ENCODE measurements at regions not wholly inside any gene's neighbourhood (a gene's known extent, or its start where the extent isn't known, plus 50 kb on each side); places are given as distances from the start of the nearest gene placed in this dataset.

DNA sequence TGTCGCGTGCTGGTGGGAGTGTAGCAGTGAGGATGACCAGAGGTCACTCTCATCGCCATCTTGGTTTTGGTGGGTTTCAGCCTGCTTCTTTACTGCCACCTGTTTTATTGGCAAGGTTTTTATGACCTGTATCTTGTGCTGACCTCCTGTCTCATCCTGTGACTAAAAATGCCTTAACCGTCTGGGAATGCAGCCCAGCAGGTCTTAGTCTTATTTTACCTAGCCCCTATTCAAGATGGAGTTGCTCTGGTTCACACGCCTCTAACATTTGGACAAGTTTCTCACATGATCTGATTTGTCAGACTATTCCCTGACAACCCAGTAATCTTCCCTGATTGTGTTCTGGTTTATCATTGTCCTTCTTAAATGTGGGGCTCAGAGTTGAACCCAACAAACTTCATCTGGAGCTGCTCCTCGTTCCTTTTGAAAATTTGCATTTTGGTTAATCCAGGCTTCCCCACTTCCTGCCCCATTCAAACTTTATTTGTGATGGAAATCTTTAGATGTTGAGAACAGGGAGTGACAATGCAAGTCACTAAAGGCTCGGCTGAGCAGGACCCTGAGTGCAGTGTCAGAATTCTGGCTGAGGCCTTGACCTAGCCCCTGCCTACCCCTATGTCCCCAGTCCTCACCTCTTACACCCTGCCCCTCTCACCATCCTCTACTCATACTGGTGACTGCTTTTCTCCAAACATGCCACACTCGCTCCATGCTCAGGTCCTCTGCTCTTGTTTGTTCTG lies 226.8 kb downstream of the STIM2 start:
- no peak overlapping the region for H3K4me3 ChIP-seq (ENCODE audit: low read depth, low read length)
- ChIA-PET POLR2A (no interaction called here), CTCF (no interaction called here)
- no peak for DNase-seq (ENCODE audit: low read depth, low spot score)
- TF ChIP-seq, protein P1, sequence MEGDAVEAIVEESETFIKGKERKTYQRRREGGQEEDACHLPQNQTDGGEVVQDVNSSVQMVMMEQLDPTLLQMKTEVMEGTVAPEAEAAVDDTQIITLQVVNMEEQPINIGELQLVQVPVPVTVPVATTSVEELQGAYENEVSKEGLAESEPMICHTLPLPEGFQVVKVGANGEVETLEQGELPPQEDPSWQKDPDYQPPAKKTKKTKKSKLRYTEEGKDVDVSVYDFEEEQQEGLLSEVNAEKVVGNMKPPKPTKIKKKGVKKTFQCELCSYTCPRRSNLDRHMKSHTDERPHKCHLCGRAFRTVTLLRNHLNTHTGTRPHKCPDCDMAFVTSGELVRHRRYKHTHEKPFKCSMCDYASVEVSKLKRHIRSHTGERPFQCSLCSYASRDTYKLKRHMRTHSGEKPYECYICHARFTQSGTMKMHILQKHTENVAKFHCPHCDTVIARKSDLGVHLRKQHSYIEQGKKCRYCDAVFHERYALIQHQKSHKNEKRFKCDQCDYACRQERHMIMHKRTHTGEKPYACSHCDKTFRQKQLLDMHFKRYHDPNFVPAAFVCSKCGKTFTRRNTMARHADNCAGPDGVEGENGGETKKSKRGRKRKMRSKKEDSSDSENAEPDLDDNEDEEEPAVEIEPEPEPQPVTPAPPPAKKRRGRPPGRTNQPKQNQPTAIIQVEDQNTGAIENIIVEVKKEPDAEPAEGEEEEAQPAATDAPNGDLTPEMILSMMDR (IDR thresholded peaks at IDR 0.05; ENCODE audit: insufficient read depth, low read length, missing control alignments), result no peak

DNA sequence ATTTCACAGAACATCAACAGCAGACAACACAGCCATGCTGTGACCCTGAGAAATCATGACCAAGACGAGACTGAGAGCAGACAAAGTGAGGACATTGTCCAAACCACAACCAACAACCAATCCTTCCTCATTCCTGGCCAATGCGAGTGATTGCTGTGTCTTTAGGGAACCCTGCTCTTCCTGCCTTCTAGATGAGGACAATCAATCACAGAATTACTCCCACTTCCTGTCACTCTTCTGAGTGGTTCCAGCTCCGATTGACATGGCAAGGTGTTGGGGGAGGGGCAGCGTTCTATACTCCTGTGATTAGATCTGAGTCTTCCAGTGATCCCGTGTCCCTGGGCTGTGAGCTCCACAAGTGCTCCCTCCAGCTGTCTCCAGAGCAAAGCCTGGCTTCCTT lies 227.8 kb downstream of the STIM2 start:
- CTCF ChIA-PET, result no interaction called here
- DNase-seq (ENCODE audit: low read depth, low spot score), result no peak
- POLR2A ChIA-PET, result no interaction called here
- TF ChIP-seq, protein P1 (IDR thresholded peaks at IDR 0.05; ENCODE audit: insufficient read depth, low read length, missing control alignments), result no peak
- no peak overlapping the region for H3K4me3 ChIP-seq (ENCODE audit: low read depth, low read length)

DNA sequence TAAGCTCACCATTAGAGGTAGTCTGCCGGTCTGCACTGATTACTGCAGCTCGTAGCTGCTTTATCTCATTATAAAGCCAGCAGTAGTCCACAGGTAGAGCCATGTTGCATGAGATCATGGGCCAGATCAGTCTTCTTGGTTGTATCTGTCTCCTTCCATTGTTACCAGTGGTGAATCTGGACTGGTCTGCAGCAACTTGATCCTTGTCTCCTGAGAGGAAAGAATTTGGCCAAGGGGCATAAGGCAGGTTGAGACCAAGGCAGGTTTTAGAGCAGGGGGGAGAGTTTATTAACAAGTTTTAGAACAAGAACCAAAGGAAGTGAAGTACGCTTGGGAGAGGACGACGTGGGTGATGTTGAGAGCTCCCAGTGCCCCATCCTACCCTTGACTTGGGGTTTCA lies 228.5 kb downstream of the STIM2 start:
- no peak overlapping the region for H3K4me3 ChIP-seq (ENCODE audit: low read depth, low read length)
- ChIA-PET CTCF (no interaction called here), POLR2A (no interaction called here)
- TF ChIP-seq, protein P1 (IDR thresholded peaks at IDR 0.05; ENCODE audit: insufficient read depth, low read length, missing control alignments), result no peak
- DNase-seq (ENCODE audit: low read depth, low spot score), result no peak

DNA sequence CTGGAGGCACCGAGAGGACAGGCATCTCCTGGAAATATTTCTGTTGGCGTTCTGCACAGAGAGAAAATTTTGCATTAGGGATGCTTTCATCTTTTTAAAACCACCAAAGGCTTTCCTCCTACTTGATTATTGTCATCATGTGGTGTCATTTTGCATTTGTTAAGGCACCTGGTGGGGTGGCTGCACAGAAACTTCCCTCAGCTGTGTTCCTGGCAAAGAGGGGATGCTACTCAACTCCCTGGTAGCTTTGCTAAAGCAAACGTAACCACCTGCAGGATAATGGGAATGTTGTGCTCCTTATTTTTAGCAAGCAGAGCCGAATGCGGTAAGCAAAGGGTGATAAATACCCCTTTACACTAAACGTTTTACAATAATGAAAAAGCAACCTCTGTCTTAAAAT lies 229.8 kb downstream of the STIM2 start:
- CTCF ChIA-PET, result no interaction called here
- H3K4me3 ChIP-seq (ENCODE audit: low read depth, low read length), result no peak overlapping the region
- DNase-seq (ENCODE audit: low read depth, low spot score), result no peak
- TF ChIP-seq, protein P1 (IDR thresholded peaks at IDR 0.05; ENCODE audit: insufficient read depth, low read length, missing control alignments), result no peak
- POLR2A ChIA-PET, result no interaction called here

DNA sequence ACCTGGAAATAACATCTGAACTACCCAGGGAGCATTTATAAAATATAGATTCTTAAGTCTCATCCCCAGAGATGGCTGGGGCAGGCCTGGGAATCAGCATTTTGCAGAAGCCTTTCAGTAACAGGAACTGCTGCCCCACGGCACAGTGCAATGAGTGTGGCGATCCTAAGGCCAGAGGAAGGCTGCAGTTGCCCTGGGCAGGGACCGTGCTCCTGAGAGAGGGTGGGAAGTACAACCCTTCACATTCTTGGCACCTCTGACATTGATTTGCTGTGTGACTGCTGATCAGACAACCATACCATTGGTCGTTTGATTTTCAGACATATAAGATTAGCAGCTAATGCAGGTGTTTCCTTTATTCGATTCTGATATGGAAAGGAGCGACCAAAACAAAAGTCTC lies 233.6 kb downstream of the STIM2 start:
- POLR2A ChIA-PET, result no interaction called here
- CTCF ChIA-PET, result interaction anchor here (1.0 kb wide), 1 partner anchor 9 kb away, joined by 3 read pairs; no protein-coding TSS in a partner anchor
- TF ChIP-seq, protein P1 (IDR thresholded peaks at IDR 0.05; ENCODE audit: insufficient read depth, low read length, missing control alignments), result no peak
- no peak for DNase-seq (ENCODE audit: low read depth, low spot score)
- no peak overlapping the region for H3K4me3 ChIP-seq (ENCODE audit: low read depth, low read length)

DNA sequence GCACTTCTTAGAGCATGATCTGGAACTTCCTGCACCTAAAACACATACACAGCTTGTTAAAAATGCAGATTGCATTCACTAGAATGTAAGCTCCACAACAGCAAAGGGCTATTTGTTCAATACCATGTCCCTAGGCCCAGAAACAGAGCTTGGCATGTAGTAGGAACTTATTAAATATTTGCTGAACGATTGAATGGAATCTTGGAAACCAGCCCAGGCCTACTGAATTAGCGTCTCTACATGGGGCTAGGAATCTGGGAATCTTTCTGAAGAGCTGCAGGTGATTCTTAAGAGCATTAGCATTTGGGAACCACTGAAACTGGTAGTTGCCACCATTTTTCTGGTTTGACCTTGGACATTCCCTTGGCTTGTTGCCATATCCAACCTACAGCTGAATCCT lies 234.1 kb downstream of the STIM2 start:
- CTCF ChIA-PET, result interaction anchor here (1.0 kb wide), 1 partner anchor 9 kb away, joined by 3 read pairs; no protein-coding TSS in a partner anchor
- POLR2A ChIA-PET, result no interaction called here
- DNase-seq (ENCODE audit: low read depth, low spot score), result no peak
- H3K4me3 ChIP-seq (ENCODE audit: low read depth, low read length), result no peak overlapping the region
- TF ChIP-seq, protein P1 (IDR thresholded peaks at IDR 0.05; ENCODE audit: insufficient read depth, low read length, missing control alignments), result no peak
